ENCODE measurements at regions not wholly inside any gene's neighbourhood (a gene's known extent, or its start where the extent isn't known, plus 50 kb on each side); places are given as distances from the start of the nearest gene placed in this dataset.

DNA sequence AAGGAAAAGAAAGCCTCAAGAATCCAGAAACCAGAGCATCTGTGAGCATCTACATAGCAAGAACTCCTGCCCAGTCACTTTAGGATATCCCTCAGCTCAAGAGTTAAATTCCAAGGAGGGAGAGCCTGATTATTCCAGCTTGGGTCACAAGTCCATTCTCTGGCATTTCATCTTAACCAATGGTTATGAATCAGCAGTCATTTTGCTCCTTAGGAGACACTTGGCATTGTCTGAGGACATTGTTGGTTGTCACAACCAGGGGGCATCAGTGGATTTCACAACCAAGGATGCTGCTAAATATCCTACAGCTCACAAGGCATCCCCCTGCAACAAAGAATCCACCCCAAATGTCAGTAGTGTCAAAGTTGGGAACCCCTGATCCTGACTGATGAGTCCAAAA is 51.0 kb upstream of the LMCD1 start:
- TF ChIP-seq CTCF (IDR thresholded peaks at IDR 0.05; ENCODE audit: extremely low read depth in 1 of 2, insufficient read depth in 1 of 2, low read depth in 1 of 2, low read length in 2 of 2) (no peak), MAX (IDR thresholded peaks at IDR 0.05; ENCODE audit: insufficient read depth, insufficient read length) (no peak), POLR2A (IDR thresholded peaks at IDR 0.05; ENCODE audit: low read depth, low read length) (no peak), MYC (IDR thresholded peaks at IDR 0.05; ENCODE audit: low read depth, low read length) (no peak), EZH2 (IDR thresholded peaks at IDR 0.05; ENCODE audit: borderline replicate concordance, low read depth, low read length, severe bottlenecking) (no peak), POLR2AphosphoS5 (IDR thresholded peaks at IDR 0.05; ENCODE audit: insufficient read depth, low read depth, low read length) (no peak)

All from endothelial cell of umbilical vein (primary cell).